Fibroblast of villous mesenchyme (primary cell): ENCODE measurements at regions not wholly inside any gene's neighbourhood (a gene's known extent, or its start where the extent isn't known, plus 50 kb on each side); places are given as distances from the start of the nearest gene placed in this dataset.
A peak's percentile ranks its signal among the peaks of the same experiment; 100 is the strongest.
"Not testable (repeated sequence)": the region's sequence is repeated elsewhere in the genome, so short reads cannot be mapped to it uniquely, and the experiment has no call there.

Experiments
- DNase-seq: peaks from one replicate; pipeline ENCODE4 v3.0.0-alpha.2; 2010; ENCODE audit warnings: low read depth
- H3K4me3 ChIP-seq: 2 replicates; pipeline ENCODE4 v1.5.1; 2011; ENCODE audit warnings: low read depth, mild to moderate bottlenecking, low read length
- TF ChIP-seq, protein P1 (sequence below): IDR thresholded peaks from 2 replicates; pipeline ENCODE4 v1.5.1; 2012; ENCODE audit warnings: low read depth, mild to moderate bottlenecking, low read length; ENCODE audit not compliant: insufficient read depth

DNA sequence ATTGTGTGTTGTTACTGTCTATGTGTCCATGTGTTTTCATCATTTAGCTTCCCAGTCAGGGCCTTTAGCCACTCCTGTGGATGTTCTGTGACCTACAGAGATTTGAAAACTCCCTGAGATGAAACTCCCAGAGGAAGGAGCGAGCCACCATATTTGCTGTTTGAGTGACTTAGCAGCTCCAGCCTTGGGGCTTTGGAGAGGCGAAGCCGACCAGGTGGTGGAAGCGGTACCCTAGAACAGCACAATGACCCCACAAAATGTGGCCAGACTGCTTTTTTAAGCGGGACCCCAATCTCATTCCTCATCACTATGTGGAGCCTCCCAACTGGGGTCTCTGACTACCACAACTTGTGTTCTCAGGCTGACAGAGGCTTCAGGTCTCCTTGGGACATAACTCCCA lies 323.9 kb upstream of the KCND2 start:
- no peak for DNase-seq
- no peak overlapping the region for H3K4me3 ChIP-seq
- TF ChIP-seq, protein P1, sequence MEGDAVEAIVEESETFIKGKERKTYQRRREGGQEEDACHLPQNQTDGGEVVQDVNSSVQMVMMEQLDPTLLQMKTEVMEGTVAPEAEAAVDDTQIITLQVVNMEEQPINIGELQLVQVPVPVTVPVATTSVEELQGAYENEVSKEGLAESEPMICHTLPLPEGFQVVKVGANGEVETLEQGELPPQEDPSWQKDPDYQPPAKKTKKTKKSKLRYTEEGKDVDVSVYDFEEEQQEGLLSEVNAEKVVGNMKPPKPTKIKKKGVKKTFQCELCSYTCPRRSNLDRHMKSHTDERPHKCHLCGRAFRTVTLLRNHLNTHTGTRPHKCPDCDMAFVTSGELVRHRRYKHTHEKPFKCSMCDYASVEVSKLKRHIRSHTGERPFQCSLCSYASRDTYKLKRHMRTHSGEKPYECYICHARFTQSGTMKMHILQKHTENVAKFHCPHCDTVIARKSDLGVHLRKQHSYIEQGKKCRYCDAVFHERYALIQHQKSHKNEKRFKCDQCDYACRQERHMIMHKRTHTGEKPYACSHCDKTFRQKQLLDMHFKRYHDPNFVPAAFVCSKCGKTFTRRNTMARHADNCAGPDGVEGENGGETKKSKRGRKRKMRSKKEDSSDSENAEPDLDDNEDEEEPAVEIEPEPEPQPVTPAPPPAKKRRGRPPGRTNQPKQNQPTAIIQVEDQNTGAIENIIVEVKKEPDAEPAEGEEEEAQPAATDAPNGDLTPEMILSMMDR, result no peak

DNA sequence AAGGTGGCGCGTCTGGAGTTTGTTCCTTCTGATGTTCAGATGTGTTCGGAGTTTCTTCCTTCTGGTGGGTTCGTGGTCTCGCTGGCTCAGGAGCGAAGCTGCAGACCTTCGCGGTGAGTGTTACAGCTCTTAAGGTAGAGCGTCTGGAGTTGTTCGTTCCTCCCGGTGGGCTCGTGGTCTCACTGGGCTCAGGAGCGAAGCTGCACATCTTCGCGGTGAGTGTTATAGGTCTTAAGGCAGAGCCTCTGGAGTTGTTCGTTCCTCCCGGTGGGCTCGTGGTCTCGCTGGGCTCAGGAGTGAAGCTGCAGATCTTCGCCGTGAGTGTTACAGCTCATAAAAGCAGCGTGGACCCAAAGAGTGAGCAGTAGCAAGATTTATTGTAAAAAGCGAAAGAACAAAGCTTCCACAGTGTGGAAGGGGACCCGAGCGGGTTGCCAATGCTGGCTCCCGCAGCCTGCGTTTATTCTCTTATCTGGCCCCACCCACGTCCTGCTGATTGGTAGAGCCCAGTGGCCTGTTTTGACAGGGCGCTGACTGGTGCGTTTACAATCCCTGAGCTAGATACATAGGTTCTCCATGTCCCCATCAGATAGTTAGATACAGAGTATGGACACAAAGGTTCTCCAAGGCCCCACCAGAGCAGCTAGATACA lies 322.5 kb upstream of the KCND2 start:
- DNase-seq, H3K4me3 ChIP-seq: not testable (repeated sequence)

DNA sequence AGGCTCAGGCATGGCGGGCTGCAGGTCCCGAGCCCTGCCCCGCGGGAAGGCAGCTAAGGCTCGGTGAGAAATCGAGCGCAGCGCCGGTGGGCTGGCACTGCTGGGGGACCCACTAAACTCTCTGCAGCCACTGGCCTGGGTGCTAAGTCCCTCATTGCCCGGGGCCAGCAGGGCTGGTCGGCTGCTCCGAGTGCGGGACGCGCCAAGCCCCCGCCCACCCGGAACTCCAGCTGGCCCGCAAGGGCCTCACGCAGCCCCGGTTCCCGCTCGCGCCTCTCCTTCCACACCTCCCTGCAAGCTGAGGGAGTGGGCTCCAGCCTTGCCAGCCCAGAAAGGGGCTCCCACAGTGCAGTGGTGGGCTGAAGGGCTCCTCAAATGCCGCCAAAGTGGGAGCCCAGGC lies 321.4 kb upstream of the KCND2 start:
- not testable (repeated sequence) for H3K4me3 ChIP-seq, DNase-seq

DNA sequence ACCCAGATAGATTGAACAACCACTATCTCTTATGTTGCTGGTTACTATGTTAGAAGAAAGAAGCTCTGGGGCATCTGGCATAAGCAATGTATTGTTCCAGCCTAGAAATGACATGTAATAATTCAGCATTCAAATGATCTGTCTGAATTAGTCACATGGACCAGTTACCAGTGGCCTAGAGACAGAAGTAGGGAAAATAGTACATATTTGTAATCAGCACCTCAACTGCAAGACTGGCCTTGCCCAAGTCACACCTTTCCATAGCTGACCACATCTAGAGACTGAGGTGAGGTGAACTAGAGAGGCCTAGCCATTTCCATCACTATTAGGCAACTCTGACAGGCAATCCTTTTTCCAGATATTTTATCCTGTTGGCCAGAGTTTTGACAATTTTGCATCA lies 315.6 kb upstream of the KCND2 start:
- no peak overlapping the region for H3K4me3 ChIP-seq
- DNase-seq, result no peak
- TF ChIP-seq, protein P1, result no peak

DNA sequence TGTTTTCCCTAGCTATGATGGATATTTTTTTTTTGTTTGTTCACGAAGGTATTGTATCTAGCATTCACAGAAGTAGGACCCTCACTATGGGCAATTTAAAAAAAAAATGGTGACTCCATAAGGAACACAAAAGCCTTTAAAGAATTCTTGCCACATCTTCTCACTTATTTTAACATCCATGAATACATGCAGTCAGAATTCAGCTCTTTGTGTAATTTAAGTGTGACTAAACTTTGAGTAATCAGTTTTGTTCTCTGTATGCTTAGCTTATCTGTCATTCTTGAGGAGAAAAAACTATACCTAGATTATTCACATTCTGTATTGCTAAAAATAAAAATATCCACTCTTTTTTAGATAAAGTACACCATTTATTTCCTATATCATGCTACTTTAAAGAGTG lies 313.2 kb upstream of the KCND2 start:
- DNase-seq, result peak; percentile 31
- H3K4me3 ChIP-seq, result no peak overlapping the region
- TF ChIP-seq, protein P1, result no peak

DNA sequence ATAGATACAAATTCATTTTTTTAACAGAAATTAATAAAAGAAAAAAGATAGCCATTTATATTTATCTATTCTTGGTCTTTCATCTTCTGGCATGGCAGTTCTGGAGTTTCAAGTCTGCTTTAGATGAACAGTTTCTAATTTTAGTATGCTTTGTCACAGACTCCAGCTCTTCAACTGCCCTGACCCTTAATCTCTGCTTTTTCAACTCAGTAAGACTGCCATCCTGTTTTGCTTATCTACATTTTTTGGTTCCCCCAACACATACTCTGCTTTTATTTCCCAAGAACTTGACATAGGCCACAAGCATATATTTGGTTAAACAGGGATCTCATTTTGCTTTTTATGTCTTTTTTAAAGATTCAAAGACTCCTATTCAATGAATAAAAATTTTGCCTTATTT lies 309.3 kb upstream of the KCND2 start:
- H3K4me3 ChIP-seq, result no peak overlapping the region
- peak; percentile 25 for DNase-seq

DNA sequence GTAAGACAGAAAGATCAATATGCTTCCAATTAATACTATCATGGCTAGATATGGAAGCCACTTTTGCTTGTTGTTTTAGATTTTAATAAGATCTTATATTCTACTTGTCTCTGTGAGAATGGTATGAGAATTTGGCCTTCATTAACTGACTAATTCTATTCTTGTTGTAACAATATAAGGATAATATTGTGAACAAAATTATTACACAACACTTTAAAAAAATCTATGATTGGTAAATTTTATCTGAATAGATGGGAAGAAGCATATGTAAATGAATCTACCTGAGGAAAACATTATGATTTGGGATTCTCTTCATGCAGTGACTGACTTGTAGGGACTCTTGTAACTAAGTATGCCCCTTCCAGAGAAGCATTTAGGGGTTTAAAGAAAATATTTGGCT lies 308.9 kb upstream of the KCND2 start:
- no peak for DNase-seq
- no peak overlapping the region for H3K4me3 ChIP-seq
- TF ChIP-seq, protein P1, result no peak

More for the DNA sequence above, 309.3 kb upstream of the KCND2 start:
- TF ChIP-seq, protein P1, result no peak

DNA sequence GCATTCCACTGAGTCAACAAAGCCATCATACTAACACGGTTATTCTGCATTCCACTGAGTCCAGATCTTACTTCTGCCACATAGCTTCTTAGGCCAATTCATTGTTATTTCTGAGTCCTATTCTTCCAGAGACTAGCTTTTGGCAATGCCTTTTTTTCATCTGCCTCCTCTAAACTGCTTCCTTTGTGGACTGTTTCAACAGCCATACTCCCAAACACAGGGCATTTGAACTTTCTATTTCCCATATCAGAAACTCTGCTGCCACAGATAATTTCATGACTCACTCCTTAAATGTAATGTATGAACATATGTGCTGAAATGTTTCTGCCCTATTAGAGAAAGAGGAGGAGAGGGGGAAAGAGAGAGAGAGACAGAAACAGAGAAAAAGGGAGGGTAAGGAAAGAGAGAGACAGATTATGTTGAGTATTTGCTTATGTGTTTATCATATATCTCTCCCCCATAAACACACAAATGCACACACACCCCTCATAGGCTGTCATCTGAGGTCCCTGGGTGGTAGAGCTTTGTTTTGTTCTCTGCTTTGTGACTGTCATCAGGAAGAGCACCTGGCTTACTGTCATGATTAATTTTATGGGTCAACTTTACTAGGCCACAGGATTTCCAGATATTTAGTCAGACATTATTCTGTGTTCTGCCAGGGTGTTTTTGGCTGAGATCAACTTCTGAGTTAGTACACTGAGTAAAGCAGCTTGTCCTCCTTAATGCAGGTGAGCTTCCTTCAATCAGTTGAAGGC lies 308.0 kb upstream of the KCND2 start:
- TF ChIP-seq, protein P1, result no peak
- H3K4me3 ChIP-seq, result no peak overlapping the region
- peak; percentile 54 for DNase-seq
